GM12875 (cell line): ENCODE measurements at regions not wholly inside any gene's neighbourhood (a gene's known extent, or its start where the extent isn't known, plus 50 kb on each side); places are given as distances from the start of the nearest gene placed in this dataset.
"Not testable (repeated sequence)": the region's sequence is repeated elsewhere in the genome, so short reads cannot be mapped to it uniquely, and the experiment has no call there.

Experiments
- H3K4me3 ChIP-seq: one replicate; pipeline ENCODE4 v1.5.1; 2011; ENCODE audit warnings: low read depth, low read length, control low read depth
- CTCF ChIP-seq: IDR thresholded peaks from 2 replicates; pipeline ENCODE4 v1.5.1; 2011; ENCODE audit warnings: low read depth, mild to moderate bottlenecking, control low read depth, inconsistent platforms, low read length, moderate library complexity, borderline replicate concordance; ENCODE audit not compliant: insufficient read depth

- no peak for TF ChIP-seq CTCF
- H3K4me3 ChIP-seq = no peak overlapping the region
These were observed 406.9 kb upstream of the CLEC14A start for GRCh38 chr14:38662781-38663180.

GRCh38 chr14:38646391-38646790, 390.5 kb upstream of the CLEC14A start:
- H3K4me3 ChIP-seq = no peak overlapping the region
- no peak for TF ChIP-seq CTCF

- H3K4me3 ChIP-seq = not testable (repeated sequence)
These were observed 379.0 kb upstream of the CLEC14A start for GRCh38 chr14:38634913-38635312.

- no peak overlapping the region for H3K4me3 ChIP-seq
- no peak for TF ChIP-seq CTCF
These were observed 373.5 kb upstream of the CLEC14A start for GRCh38 chr14:38629412-38629811.

- no peak for TF ChIP-seq CTCF
These were observed 371.3 kb upstream of the CLEC14A start for GRCh38 chr14:38627163-38627562.

GRCh38 chr14:38623661-38624060, 367.8 kb upstream of the CLEC14A start:
- TF ChIP-seq CTCF = no peak
- no peak overlapping the region for H3K4me3 ChIP-seq

More at GRCh38 chr14:38627163-38627562, 371.3 kb upstream of the CLEC14A start:
- H3K4me3 ChIP-seq = no peak overlapping the region

GRCh38 chr14:38618514-38618913, 362.6 kb upstream of the CLEC14A start:
- TF ChIP-seq CTCF = no peak
- no peak overlapping the region for H3K4me3 ChIP-seq

- TF ChIP-seq CTCF = no peak
- H3K4me3 ChIP-seq = no peak overlapping the region
These were observed 361.1 kb upstream of the CLEC14A start for GRCh38 chr14:38616959-38617358.
